Activated T-cell treated with anti-CD3 and anti-CD28 coated beads, Interleukin-2, amount 50 U/mL, for 24 hours (primary cell): ENCODE measurements at regions not wholly inside any gene's neighbourhood (a gene's known extent, or its start where the extent isn't known, plus 50 kb on each side); places are given as distances from the start of the nearest gene placed in this dataset.
A peak's percentile ranks its signal among the peaks of the same experiment; 100 is the strongest.

ENCODE experiments used
- DNase-seq: peaks from one replicate; pipeline ENCODE4 v3.0.0-alpha.2; 2020
- H3K27ac Mint-ChIP-seq: 2 replicates; pipeline ENCODE4 v1.8.0; 2020; ENCODE audit warnings: mild to moderate bottlenecking, mixed read lengths
- H3K27me3 Mint-ChIP-seq: 2 replicates; pipeline ENCODE4 v1.8.0; 2020; ENCODE audit warnings: mixed read lengths
- H3K36me3 Mint-ChIP-seq: 2 replicates; pipeline ENCODE4 v1.8.0; 2020; ENCODE audit warnings: low read depth, mixed read lengths
- H3K4me1 Mint-ChIP-seq: 2 replicates; pipeline ENCODE4 v1.8.0; 2020; ENCODE audit warnings: low read depth, mixed read lengths
- H3K4me3 Mint-ChIP-seq: 2 replicates; pipeline ENCODE4 v1.8.0; 2020; ENCODE audit warnings: mild to moderate bottlenecking, moderate library complexity, mixed read lengths
- H3K9me3 Mint-ChIP-seq: 2 replicates; pipeline ENCODE4 v1.8.0; 2020; ENCODE audit warnings: mixed read lengths

DNA sequence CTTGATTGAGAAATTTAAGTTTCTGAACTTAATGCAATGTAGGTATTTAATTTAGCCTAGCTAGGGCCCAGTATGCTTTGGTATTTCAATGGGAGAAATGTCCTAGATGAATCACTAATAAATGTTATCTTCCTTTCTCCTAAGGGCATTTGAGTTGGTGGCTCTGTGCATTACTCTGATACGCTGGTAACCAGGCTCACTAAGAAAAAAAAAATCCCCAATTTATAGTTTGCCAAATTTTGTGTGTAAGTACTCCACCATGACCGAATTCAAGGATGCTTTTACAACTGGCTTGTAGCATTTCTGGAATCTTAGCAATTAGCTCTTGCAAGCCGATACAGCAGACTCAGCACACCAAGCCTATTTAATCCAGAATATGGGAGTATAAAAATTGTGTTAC lies 94.6 kb upstream of the LPP start:
- no peak overlapping the region for H3K27ac Mint-ChIP-seq
- H3K27me3 Mint-ChIP-seq, result no peaks in the 10 kb centered on the region
- peaks cover 42% of the 10 kb centered on the region for H3K4me1 Mint-ChIP-seq
- no peaks in the 10 kb centered on the region for H3K36me3 Mint-ChIP-seq
- H3K4me3 Mint-ChIP-seq, result no peak overlapping the region
- H3K9me3 Mint-ChIP-seq, result no peaks in the 10 kb centered on the region
- no peak for DNase-seq

GRCh38 chr3:188060264-188060835 lies 93.6 kb upstream of the LPP start:
- no peaks in the 10 kb centered on the region for H3K9me3 Mint-ChIP-seq
- no peaks in the 10 kb centered on the region for H3K36me3 Mint-ChIP-seq
- no peak for DNase-seq
- H3K4me1 Mint-ChIP-seq, result peaks cover 46% of the 10 kb centered on the region
- H3K4me3 Mint-ChIP-seq, result no peak overlapping the region
- H3K27me3 Mint-ChIP-seq, result no peaks in the 10 kb centered on the region
- H3K27ac Mint-ChIP-seq, result peak overlapping the region; percentile 60

DNA sequence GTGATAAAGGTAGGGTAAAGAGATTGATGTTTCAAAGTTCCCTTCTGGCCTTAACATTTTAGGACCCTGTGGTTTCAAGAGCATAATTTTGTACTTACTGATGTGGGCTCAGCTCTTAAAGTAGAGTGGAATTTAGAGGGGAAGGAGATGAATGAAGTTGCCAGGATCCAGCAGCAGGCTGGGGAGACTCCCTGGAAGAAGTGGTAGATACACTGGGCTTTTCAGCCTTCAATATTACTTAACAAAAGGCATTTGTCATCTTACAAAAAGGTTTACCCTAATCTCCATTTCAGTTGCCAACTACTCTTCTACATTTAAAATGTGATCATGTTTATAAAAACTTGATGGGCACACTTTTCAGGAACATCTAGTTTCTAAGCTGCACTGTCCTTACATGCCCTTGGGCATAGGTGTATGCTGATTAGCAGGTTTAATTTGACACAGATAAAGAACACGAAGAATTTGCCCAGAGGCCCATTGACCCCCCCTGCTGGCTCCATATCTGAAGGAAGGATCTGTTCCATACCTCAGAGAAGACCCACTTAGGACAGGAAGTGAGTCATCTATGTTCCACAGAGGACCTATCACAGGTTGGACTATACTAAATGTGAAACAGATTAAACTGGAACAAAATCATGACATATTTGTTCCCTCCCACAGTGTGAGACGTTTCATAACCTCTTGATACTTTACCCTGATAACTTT lies 93.0 kb upstream of the LPP start:
- Mint-ChIP-seq H3K9me3 (no peaks in the 10 kb centered on the region), H3K27me3 (no peaks in the 10 kb centered on the region), H3K27ac (peak overlapping the region; percentile 92), H3K4me3 (peak overlapping the region; percentile 48), H3K4me1 (peaks cover 46% of the 10 kb centered on the region), H3K36me3 (no peaks in the 10 kb centered on the region)
- peak; percentile 58 for DNase-seq

- no peaks in the 10 kb centered on the region for H3K9me3 Mint-ChIP-seq
- H3K27ac Mint-ChIP-seq, result peak overlapping the region; percentile 92
- H3K4me1 Mint-ChIP-seq, result peaks cover 46% of the 10 kb centered on the region
- no peaks in the 10 kb centered on the region for H3K27me3 Mint-ChIP-seq
- no peak overlapping the region for H3K4me3 Mint-ChIP-seq
- no peaks in the 10 kb centered on the region for H3K36me3 Mint-ChIP-seq
- DNase-seq, result no peak
Measured at GRCh38 chr3:188062216-188062615, 91.7 kb upstream of the LPP start.

DNA sequence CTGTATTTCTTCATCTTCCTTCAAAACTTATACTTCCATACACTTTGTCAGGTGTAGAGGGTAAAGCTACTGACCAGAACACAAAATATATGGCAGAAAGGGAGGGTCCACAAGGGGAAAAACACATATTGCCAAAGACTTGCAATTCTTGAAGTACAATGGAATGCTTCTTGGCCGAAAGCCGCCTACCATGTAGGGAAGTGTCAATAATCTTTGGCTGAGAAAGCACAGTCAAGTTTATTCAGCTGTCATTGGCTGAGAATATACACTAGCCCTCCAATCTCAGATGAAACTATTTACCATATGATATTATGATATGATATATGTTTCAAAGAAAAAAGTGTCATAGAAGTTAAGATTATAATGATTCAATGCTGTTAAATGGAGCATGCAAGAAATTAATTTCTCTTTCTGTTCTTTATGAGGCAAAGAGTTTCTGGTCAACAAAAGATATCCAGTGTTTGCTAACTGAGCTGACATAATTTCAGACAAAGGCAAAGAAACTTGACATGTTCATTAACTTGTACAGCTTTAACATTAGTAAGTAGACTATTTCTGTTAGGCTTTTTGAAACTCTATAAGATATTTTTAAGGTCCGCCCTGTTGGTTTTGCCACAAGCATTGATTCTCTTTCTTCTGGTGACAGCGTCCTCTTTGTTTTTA lies 89.0 kb upstream of the LPP start:
- no peaks in the 10 kb centered on the region for H3K27me3 Mint-ChIP-seq
- H3K36me3 Mint-ChIP-seq, result no peaks in the 10 kb centered on the region
- DNase-seq, result no peak
- no peak overlapping the region for H3K4me3 Mint-ChIP-seq
- H3K27ac Mint-ChIP-seq, result no peak overlapping the region
- no peaks in the 10 kb centered on the region for H3K9me3 Mint-ChIP-seq
- H3K4me1 Mint-ChIP-seq, result peaks cover 45% of the 10 kb centered on the region

GRCh38 chr3:188066141-188066540 lies 87.8 kb upstream of the LPP start:
- Mint-ChIP-seq H3K36me3 (no peaks in the 10 kb centered on the region), H3K27ac (no peak overlapping the region), H3K27me3 (no peaks in the 10 kb centered on the region), H3K4me3 (no peak overlapping the region), H3K9me3 (no peaks in the 10 kb centered on the region), H3K4me1 (peaks cover 34% of the 10 kb centered on the region)
- no peak for DNase-seq

GRCh38 chr3:188067932-188068331 lies 86.0 kb upstream of the LPP start:
- H3K36me3 Mint-ChIP-seq, result no peaks in the 10 kb centered on the region
- no peak for DNase-seq
- H3K9me3 Mint-ChIP-seq, result no peaks in the 10 kb centered on the region
- no peaks in the 10 kb centered on the region for H3K27me3 Mint-ChIP-seq
- H3K4me3 Mint-ChIP-seq, result no peak overlapping the region
- no peak overlapping the region for H3K27ac Mint-ChIP-seq
- H3K4me1 Mint-ChIP-seq, result peaks cover 16% of the 10 kb centered on the region

DNA sequence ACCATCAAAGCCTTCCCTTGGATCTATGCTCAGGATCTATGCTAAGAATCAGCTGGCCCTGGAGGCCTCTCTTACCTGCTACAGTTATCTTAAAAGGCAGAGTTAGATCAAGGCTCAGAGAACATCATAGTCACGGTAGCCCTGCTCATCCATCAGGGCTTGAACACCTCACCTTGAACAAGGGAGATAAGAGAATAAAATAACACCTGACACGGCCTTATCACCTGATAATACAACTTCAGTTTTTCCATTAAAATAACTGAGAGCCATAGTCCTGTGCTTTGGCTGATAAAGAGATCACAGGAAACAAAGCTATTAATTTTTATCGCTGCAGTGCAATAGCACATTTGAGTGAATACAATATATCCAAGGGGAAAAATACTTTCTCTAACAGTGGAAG lies 85.6 kb upstream of the LPP start:
- H3K9me3 Mint-ChIP-seq, result no peaks in the 10 kb centered on the region
- H3K27me3 Mint-ChIP-seq, result no peaks in the 10 kb centered on the region
- H3K4me1 Mint-ChIP-seq, result peaks cover 14% of the 10 kb centered on the region
- H3K4me3 Mint-ChIP-seq, result no peak overlapping the region
- no peaks in the 10 kb centered on the region for H3K36me3 Mint-ChIP-seq
- no peak overlapping the region for H3K27ac Mint-ChIP-seq
- no peak for DNase-seq

- Mint-ChIP-seq H3K27ac (no peak overlapping the region), H3K27me3 (no peaks in the 10 kb centered on the region), H3K4me3 (no peak overlapping the region), H3K9me3 (no peaks in the 10 kb centered on the region), H3K4me1 (no peaks in the 10 kb centered on the region), H3K36me3 (no peaks in the 10 kb centered on the region)
- no peak for DNase-seq
Measured at GRCh38 chr3:188071636-188072035, 82.3 kb upstream of the LPP start.

- H3K36me3 Mint-ChIP-seq, result no peaks in the 10 kb centered on the region
- peaks cover 7% of the 10 kb centered on the region for H3K4me1 Mint-ChIP-seq
- no peak overlapping the region for H3K4me3 Mint-ChIP-seq
- DNase-seq, result no peak
- no peak overlapping the region for H3K27ac Mint-ChIP-seq
- no peaks in the 10 kb centered on the region for H3K27me3 Mint-ChIP-seq
- peaks cover 4% of the 10 kb centered on the region for H3K9me3 Mint-ChIP-seq
Measured at GRCh38 chr3:188076176-188076575, 77.8 kb upstream of the LPP start.

GRCh38 chr3:188077160-188077799 lies 76.7 kb upstream of the LPP start:
- DNase-seq, result no peak
- Mint-ChIP-seq H3K9me3 (peaks cover 4% of the 10 kb centered on the region), H3K4me1 (peaks cover 7% of the 10 kb centered on the region), H3K4me3 (no peak overlapping the region), H3K36me3 (no peaks in the 10 kb centered on the region), H3K27me3 (no peaks in the 10 kb centered on the region), H3K27ac (peak overlapping the region; percentile 72)

DNA sequence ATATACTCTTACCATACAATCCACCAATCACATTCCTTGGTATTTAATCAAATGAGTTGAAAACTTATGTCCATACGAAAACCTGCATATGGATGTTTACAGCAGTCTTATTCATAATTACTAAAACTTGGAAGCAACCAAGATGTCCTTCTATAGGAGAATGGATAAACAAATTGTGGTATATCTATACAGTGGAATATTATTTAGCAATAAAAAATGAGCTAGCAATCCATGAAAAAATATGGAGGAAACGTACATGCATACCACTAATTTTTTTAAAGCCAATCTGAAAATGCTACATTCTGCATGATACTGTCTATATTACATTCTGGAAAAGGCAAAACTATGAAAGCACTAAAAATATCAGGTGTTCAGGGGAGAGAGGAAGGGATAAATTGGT lies 73.9 kb upstream of the LPP start:
- Mint-ChIP-seq H3K36me3 (no peaks in the 10 kb centered on the region), H3K4me3 (no peak overlapping the region), H3K27ac (no peak overlapping the region), H3K4me1 (peaks cover 8% of the 10 kb centered on the region), H3K9me3 (peaks cover 4% of the 10 kb centered on the region), H3K27me3 (no peaks in the 10 kb centered on the region)
- DNase-seq, result no peak

DNA sequence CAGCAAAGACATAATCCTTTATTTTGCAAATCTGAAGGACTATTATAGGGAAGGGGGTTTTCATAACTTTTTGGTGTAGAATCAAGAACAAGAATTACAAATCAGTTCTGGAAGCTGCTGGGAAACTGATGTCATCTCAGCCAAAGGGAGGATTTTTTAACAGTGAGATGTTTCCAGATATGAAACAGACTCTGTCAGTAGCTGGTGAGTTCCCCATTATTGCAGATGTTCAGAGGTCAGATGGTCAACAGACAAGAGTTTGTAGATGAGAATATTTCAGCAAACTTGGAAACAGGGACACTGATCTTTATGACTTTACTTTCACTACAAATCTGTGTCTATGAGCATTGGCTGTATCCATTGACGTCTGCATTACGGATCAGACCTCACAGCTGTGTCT lies 71.9 kb upstream of the LPP start:
- no peak overlapping the region for H3K27ac Mint-ChIP-seq
- no peak for DNase-seq
- peaks cover 4% of the 10 kb centered on the region for H3K9me3 Mint-ChIP-seq
- H3K4me3 Mint-ChIP-seq, result no peak overlapping the region
- H3K27me3 Mint-ChIP-seq, result no peaks in the 10 kb centered on the region
- no peaks in the 10 kb centered on the region for H3K36me3 Mint-ChIP-seq
- peaks cover 8% of the 10 kb centered on the region for H3K4me1 Mint-ChIP-seq

- H3K4me1 Mint-ChIP-seq, result peaks cover 5% of the 10 kb centered on the region
- no peak overlapping the region for H3K4me3 Mint-ChIP-seq
- H3K27ac Mint-ChIP-seq, result no peak overlapping the region
- H3K27me3 Mint-ChIP-seq, result no peaks in the 10 kb centered on the region
- DNase-seq, result no peak
- peaks cover 4% of the 10 kb centered on the region for H3K9me3 Mint-ChIP-seq
- no peaks in the 10 kb centered on the region for H3K36me3 Mint-ChIP-seq
Measured at GRCh38 chr3:188082450-188082849, 71.5 kb upstream of the LPP start.

- H3K27ac Mint-ChIP-seq, result no peak overlapping the region
- no peak overlapping the region for H3K4me3 Mint-ChIP-seq
- peaks cover 2% of the 10 kb centered on the region for H3K4me1 Mint-ChIP-seq
- DNase-seq, result no peak
- peaks cover 4% of the 10 kb centered on the region for H3K9me3 Mint-ChIP-seq
- no peaks in the 10 kb centered on the region for H3K36me3 Mint-ChIP-seq
- H3K27me3 Mint-ChIP-seq, result no peaks in the 10 kb centered on the region
Measured at GRCh38 chr3:188083011-188083410, 70.9 kb upstream of the LPP start.
